Loucy (cell line): ENCODE measurements at regions not wholly inside any gene's neighbourhood (a gene's known extent, or its start where the extent isn't known, plus 50 kb on each side); places are given as distances from the start of the nearest gene placed in this dataset.

Experiments
- H2AFZ ChIP-seq: fragments of 200-600 bp; sonication (generic); 2 replicates; pipeline ENCODE4 v1.6.0; 2016; ENCODE audit warnings: antibody characterized with exemption, mild to moderate bottlenecking, low read length, moderate library complexity
- H3F3A ChIP-seq: fragments of 200-600 bp; 2 replicates; pipeline ENCODE4 v1.6.0; 2016; ENCODE audit warnings: antibody characterized with exemption, low read depth, mild to moderate bottlenecking
- H3K27me3 ChIP-seq: fragments of 200-600 bp; sonication (generic); 2 replicates; pipeline ENCODE4 v1.6.1; 2014; ENCODE audit warnings: low read length, mild to moderate bottlenecking; ENCODE audit not compliant: insufficient read depth, poor library complexity, severe bottlenecking
- H3K36me3 ChIP-seq: fragments of 200-600 bp; sonication (generic); 2 replicates; pipeline ENCODE4 v1.6.1; 2016; ENCODE audit warnings: low read length; ENCODE audit not compliant: insufficient read depth
- H3K4me1 ChIP-seq: fragments of 200-600 bp; sonication (generic); 2 replicates; pipeline ENCODE4 v1.5.1; 2014; ENCODE audit warnings: low read length, mild to moderate bottlenecking; ENCODE audit not compliant: insufficient read depth, poor library complexity, severe bottlenecking
- H3K4me2 ChIP-seq: fragments of 200-600 bp; sonication (generic); 2 replicates; pipeline ENCODE4 v1.6.0; 2014; ENCODE audit warnings: antibody characterized with exemption, low read length, low read depth, mild to moderate bottlenecking; ENCODE audit not compliant: poor library complexity, severe bottlenecking
- H3K4me3 ChIP-seq: fragments of 200-600 bp; sonication (generic); 2 replicates; pipeline ENCODE4 v1.5.1; 2014; ENCODE audit warnings: low read length, mild to moderate bottlenecking, mixed read lengths; ENCODE audit not compliant: poor library complexity, severe bottlenecking
- H3K79me2 ChIP-seq: fragments of 200-600 bp; sonication (generic); 2 replicates; pipeline ENCODE4 v1.6.1; 2014; ENCODE audit warnings: low read length; ENCODE audit not compliant: insufficient read depth
- H3K9ac ChIP-seq: fragments of 200-600 bp; sonication (generic); 2 replicates; pipeline ENCODE4 v1.6.0; 2014; ENCODE audit warnings: mild to moderate bottlenecking, low read depth, low read length, moderate library complexity; ENCODE audit not compliant: poor library complexity, severe bottlenecking
- H3K9me2 ChIP-seq: fragments of 200-600 bp; sonication (generic); replicated peaks from 2 replicates; pipeline ENCODE4 v1.6.1; 2016; ENCODE audit warnings: low read depth, low read length, mixed read lengths
- H3K9me3 ChIP-seq: fragments of 200-600 bp; sonication (generic); 2 replicates; pipeline ENCODE4 v1.6.1; 2014; ENCODE audit warnings: mild to moderate bottlenecking, antibody characterized with exemption, low read length, low read depth; ENCODE audit not compliant: insufficient read depth
- H4K20me1 ChIP-seq: fragments of 200-600 bp; sonication (generic); 2 replicates; pipeline ENCODE4 v1.6.0; 2014; ENCODE audit warnings: antibody characterized with exemption, low read length, mild to moderate bottlenecking; ENCODE audit not compliant: insufficient read depth, poor library complexity, severe bottlenecking
- EZH2phosphoT487 ChIP-seq: fragments of 200-600 bp; IDR thresholded peaks from 2 replicates; pipeline ENCODE4 v1.6.1; 2018; ENCODE audit warnings: antibody characterized with exemption, mild to moderate bottlenecking, moderate library complexity, borderline replicate concordance
- TF ChIP-seq, protein P1 (sequence below): fragments of 200-600 bp; sonication (generic); conservative IDR thresholded peaks from 2 replicates; pipeline ENCODE4 v1.5.1; 2014; ENCODE audit warnings: mild to moderate bottlenecking, antibody characterized with exemption, low read length

DNA sequence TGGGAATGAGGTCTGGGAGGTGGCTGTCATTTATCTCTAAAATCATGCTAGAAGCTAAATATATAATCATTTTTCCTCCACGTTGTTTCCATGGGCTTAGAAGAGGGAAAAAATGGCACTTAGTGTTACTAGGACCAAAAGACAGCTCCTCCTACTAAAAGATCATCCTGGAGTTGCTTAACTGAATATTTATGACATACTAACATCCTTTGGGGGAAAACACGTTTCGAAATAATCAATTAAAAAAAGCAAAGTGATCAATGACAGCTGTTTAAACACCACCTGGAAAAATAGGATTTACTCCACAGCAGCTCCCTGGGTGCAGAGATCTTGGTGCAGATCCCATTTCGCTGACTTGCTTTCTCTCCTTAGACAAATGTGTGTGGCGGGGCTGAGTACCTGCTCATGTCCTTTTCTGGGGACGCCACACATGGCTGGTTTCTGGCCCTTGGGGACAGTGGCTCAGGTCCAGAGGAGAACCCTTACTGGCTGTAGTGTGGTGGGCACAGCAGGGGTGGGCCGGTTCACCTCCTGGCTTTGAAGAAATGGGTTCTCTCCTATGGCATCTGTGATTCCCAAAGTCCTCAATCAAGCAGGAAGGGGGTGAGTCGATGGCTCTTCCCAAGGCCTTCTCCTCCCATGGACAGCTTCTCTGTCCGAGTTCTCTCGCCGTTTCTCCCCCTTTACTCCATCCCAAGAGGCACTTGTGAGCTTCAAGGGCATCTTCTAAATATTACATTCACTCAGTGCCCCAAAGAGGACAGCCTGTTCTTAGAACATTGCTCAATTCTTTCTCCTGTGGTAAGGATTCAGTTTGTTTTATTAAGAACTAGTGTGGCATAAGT lies 156.4 kb upstream of the KLF14 start:
- Histone ChIP-seq H3K4me2 (no peak overlapping the region), H4K20me1 (no peaks in the 10 kb centered on the region), H3K27me3 (no peaks in the 10 kb centered on the region), H3K9me3 (no peaks in the 10 kb centered on the region), H3K79me2 (no peaks in the 10 kb centered on the region), H2AFZ (no peak overlapping the region), H3K36me3 (0 out of 2 replicates have a peak, but pooled peaks cover 3% of the 10 kb centered on the region), H3K9me2 (no peaks in the 10 kb centered on the region), H3K4me1 (peaks cover 8% of the 10 kb centered on the region), H3K9ac (no peak overlapping the region), H3K4me3 (no peak overlapping the region), H3F3A (no peaks in the 10 kb centered on the region)
- TF ChIP-seq, protein P1, sequence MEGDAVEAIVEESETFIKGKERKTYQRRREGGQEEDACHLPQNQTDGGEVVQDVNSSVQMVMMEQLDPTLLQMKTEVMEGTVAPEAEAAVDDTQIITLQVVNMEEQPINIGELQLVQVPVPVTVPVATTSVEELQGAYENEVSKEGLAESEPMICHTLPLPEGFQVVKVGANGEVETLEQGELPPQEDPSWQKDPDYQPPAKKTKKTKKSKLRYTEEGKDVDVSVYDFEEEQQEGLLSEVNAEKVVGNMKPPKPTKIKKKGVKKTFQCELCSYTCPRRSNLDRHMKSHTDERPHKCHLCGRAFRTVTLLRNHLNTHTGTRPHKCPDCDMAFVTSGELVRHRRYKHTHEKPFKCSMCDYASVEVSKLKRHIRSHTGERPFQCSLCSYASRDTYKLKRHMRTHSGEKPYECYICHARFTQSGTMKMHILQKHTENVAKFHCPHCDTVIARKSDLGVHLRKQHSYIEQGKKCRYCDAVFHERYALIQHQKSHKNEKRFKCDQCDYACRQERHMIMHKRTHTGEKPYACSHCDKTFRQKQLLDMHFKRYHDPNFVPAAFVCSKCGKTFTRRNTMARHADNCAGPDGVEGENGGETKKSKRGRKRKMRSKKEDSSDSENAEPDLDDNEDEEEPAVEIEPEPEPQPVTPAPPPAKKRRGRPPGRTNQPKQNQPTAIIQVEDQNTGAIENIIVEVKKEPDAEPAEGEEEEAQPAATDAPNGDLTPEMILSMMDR: no peak
- TF ChIP-seq EZH2phosphoT487: no peak

DNA sequence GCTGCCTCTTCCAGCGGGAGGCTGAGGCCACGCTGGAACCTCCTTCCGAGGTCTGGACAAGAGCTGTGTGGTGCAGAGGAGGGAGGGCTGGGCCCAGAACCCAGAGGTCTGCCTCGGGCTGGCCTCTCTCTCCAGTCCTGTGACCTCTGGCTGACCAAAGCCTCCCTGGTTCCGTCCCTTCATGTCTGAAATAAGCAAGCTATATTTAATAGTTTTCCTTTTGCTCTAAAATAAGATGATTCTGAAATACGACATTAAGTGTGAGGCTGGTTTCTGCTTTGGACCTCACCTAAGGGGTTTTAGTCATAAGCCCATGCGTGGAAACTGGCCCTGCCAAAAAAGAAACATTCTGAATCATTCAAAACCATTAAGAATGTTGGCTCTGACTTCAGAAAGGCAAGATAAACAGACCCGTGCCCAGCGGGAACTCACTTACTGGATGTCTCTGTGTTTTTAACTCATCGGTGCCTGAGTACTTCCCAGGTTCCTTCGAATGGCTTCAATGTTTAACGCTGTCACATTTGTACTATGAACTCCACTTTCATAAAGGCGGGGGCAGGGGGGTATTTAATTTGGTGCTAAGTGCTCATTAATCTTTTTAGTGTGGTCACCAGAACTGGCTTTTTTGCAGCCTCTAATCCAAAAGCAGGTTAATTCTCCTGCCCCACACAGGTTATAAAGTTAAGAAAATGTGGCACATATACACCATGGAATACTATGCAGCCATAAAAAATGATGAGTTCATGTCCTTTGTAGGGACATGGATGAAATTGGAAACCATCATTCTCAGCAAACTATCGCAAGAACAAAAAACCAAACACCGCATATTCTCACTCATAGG lies 157.5 kb upstream of the KLF14 start:
- H3K9ac ChIP-seq: no peak overlapping the region
- peaks cover 3% of the 10 kb centered on the region; the same call in 1 of the 2 replicates for H3K36me3 ChIP-seq
- no peak for TF ChIP-seq EZH2phosphoT487
- TF ChIP-seq, protein P1: no peak
- H3F3A ChIP-seq: no peaks in the 10 kb centered on the region
- H3K79me2 ChIP-seq: no peaks in the 10 kb centered on the region
- H2AFZ ChIP-seq: no peak overlapping the region
- no peak overlapping the region for H3K4me2 ChIP-seq
- no peak overlapping the region for H3K4me3 ChIP-seq
- H3K9me3 ChIP-seq: no peaks in the 10 kb centered on the region
- peaks cover 8% of the 10 kb centered on the region for H3K4me1 ChIP-seq
- no peaks in the 10 kb centered on the region for H3K27me3 ChIP-seq
- H4K20me1 ChIP-seq: no peaks in the 10 kb centered on the region
- H3K9me2 ChIP-seq: no peaks in the 10 kb centered on the region

DNA sequence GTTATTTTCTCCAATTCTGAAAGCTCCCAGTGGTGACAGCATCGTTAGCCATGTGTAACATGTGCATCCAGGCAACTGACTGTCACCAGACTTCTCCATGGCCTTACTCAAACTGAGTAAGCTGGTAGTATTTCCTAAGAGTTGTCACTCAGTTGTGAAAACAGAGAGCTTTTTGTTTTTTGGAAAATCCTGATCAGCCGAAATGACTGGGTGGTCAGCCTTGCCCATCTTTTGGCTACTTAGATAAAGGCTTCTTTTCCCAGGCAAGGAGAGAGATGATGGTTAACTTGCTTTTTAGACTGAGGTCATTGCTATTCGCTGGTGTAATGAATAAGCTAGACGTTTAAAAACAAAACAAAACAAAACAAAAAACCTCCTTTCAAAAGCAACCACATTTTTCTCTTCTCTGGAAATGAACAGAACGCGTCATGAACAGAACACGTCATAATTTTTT lies 159.5 kb upstream of the KLF14 start:
- no peak overlapping the region for H3K4me2 ChIP-seq

More for the DNA sequence above, 159.5 kb upstream of the KLF14 start:
- Histone ChIP-seq H2AFZ (no peak overlapping the region), H3K27me3 (no peaks in the 10 kb centered on the region), H3K79me2 (no peaks in the 10 kb centered on the region), H4K20me1 (no peaks in the 10 kb centered on the region), H3K9ac (no peak overlapping the region), H3K9me3 (no peaks in the 10 kb centered on the region), H3F3A (no peaks in the 10 kb centered on the region), H3K36me3 (peaks cover 3% of the 10 kb centered on the region; the same call in 1 of the 2 replicates), H3K4me1 (peaks cover 8% of the 10 kb centered on the region), H3K9me2 (no peaks in the 10 kb centered on the region), H3K4me3 (no peak overlapping the region)
- no peak for TF ChIP-seq EZH2phosphoT487
